DOHH2 (cell line): ENCODE measurements at regions not wholly inside any gene's neighbourhood (a gene's known extent, or its start where the extent isn't known, plus 50 kb on each side); places are given as distances from the start of the nearest gene placed in this dataset.

Experiments used
- H3F3A ChIP-seq: fragments of 200-600 bp; sonication (generic), shearing (Covaris generic); 2 replicates; pipeline ENCODE4 v1.6.0; 2016; ENCODE audit warnings: antibody characterized with exemption, mild to moderate bottlenecking; ENCODE audit not compliant: control insufficient read depth, insufficient read depth
- H3K27ac ChIP-seq: fragments of 200-600 bp; sonication (generic); 2 replicates; pipeline ENCODE4 v1.5.1; 2014; ENCODE audit warnings: low read depth, mild to moderate bottlenecking, low read length, moderate library complexity
- H3K27me3 ChIP-seq: fragments of 200-600 bp; sonication (generic); 2 replicates; pipeline ENCODE4 v1.6.1; 2014; ENCODE audit warnings: mild to moderate bottlenecking, low read length, mixed read lengths; ENCODE audit not compliant: control insufficient read depth
- H3K36me3 ChIP-seq: fragments of 200-600 bp; sonication (generic); 2 replicates; pipeline ENCODE4 v1.6.1; 2014; ENCODE audit warnings: mild to moderate bottlenecking, low read length, moderate library complexity, mixed read lengths; ENCODE audit not compliant: control insufficient read depth
- H3K4me1 ChIP-seq: fragments of 200-600 bp; sonication (generic); 2 replicates; pipeline ENCODE4 v1.6.1; 2014; ENCODE audit warnings: mild to moderate bottlenecking, low read length, mixed read lengths; ENCODE audit not compliant: control insufficient read depth
- H3K4me2 ChIP-seq: fragments of 200-600 bp; sonication (generic); 2 replicates; pipeline ENCODE4 v1.6.0; 2014; ENCODE audit warnings: mild to moderate bottlenecking, low read length, moderate library complexity
- H3K4me3 ChIP-seq: fragments of 200-600 bp; sonication (generic); 2 replicates; pipeline ENCODE4 v1.5.1; 2014; ENCODE audit warnings: mild to moderate bottlenecking, low read length, mixed read lengths
- H3K79me2 ChIP-seq: fragments of 200-600 bp; sonication (generic); 2 replicates; pipeline ENCODE4 v1.6.1; 2014; ENCODE audit warnings: mild to moderate bottlenecking, low read length, mixed read lengths; ENCODE audit not compliant: control insufficient read depth
- H3K9me2 ChIP-seq: fragments of 200-600 bp; sonication (generic); replicated peaks from 2 replicates; pipeline ENCODE4 v1.6.1; 2014; ENCODE audit warnings: mild to moderate bottlenecking, low read length, mixed read lengths; ENCODE audit not compliant: control insufficient read depth
- H3K9me3 ChIP-seq: fragments of 200-600 bp; sonication (generic); 2 replicates; pipeline ENCODE4 v1.6.1; 2014; ENCODE audit warnings: antibody characterized with exemption, low read length, mixed read lengths; ENCODE audit not compliant: control insufficient read depth, insufficient read depth
- H4K20me1 ChIP-seq: fragments of 200-600 bp; sonication (generic); 2 replicates; pipeline ENCODE4 v1.6.0; 2014; ENCODE audit warnings: low read depth, mild to moderate bottlenecking, antibody characterized with exemption, low read length, moderate library complexity; ENCODE audit not compliant: control insufficient read depth, insufficient read depth
- CTCF ChIP-seq: fragments of 200-600 bp; sonication (generic); IDR thresholded peaks from one replicate; pipeline ENCODE4 v1.5.1; 2014; ENCODE audit warnings: antibody characterized with exemption, mild to moderate bottlenecking, low read depth, low read length; ENCODE audit not compliant: poor library complexity, severe bottlenecking
- EZH2phosphoT487 ChIP-seq: fragments of 200-600 bp; sonication (generic); IDR thresholded peaks from 2 replicates; pipeline ENCODE4 v1.6.1; 2017; ENCODE audit warnings: borderline replicate concordance, mild to moderate bottlenecking, antibody characterized with exemption, low read length, moderate library complexity, mixed read lengths

DNA sequence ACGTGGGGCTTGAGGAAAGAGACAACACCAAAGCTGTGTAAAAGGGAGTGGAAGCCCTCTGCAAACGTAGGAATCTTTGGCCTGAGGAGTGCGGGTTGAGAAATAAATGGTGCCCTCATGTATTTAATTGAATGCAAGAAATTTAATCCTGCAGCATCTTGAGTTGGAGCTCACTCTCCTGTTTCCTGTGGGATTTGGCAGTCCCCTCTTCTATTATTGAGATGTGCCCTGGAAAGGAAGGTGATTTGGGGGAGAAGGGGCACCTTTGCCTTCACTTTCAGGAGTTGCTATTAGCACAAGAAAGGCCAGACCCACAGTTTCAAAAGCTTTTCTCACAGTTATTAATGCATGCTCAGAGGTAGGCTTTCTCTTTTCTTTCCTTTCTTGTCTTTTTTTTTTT lies 201.4 kb upstream of the HDDC2 start:
- TF ChIP-seq EZH2phosphoT487: no peak
- TF ChIP-seq CTCF: no peak
- Histone ChIP-seq H3K79me2 (no peaks in the 10 kb centered on the region), H3K4me2 (no peak overlapping the region), H3K27ac (no peak overlapping the region), H4K20me1 (no peaks in the 10 kb centered on the region), H3K4me1 (peaks cover 19% of the 10 kb centered on the region), H3K9me2 (no peaks in the 10 kb centered on the region), H3K36me3 (no peaks in the 10 kb centered on the region), H3K9me3 (no peaks in the 10 kb centered on the region), H3K4me3 (no peak overlapping the region), H3F3A (no peaks in the 10 kb centered on the region), H3K27me3 (no peaks in the 10 kb centered on the region)

- no peaks in the 10 kb centered on the region for H4K20me1 ChIP-seq
- no peaks in the 10 kb centered on the region for H3K27me3 ChIP-seq
- no peaks in the 10 kb centered on the region for H3K36me3 ChIP-seq
- H3K4me2 ChIP-seq: peak overlapping the region; percentile 65
- H3F3A ChIP-seq: no peaks in the 10 kb centered on the region; the same call in 1 of the 2 replicates
- no peaks in the 10 kb centered on the region for H3K9me2 ChIP-seq
- peak overlapping the region; percentile 41 for H3K4me3 ChIP-seq
- H3K9me3 ChIP-seq: no peaks in the 10 kb centered on the region
- H3K4me1 ChIP-seq: peaks cover 27% of the 10 kb centered on the region
- H3K79me2 ChIP-seq: no peaks in the 10 kb centered on the region
- TF ChIP-seq EZH2phosphoT487: no peak
- peak overlapping the region; percentile 52 for H3K27ac ChIP-seq
These were observed 206.4 kb upstream of the HDDC2 start for GRCh38 chr6:125507987-125508655.

- H3K27ac ChIP-seq: no peak overlapping the region
- no peaks in the 10 kb centered on the region for H3K9me3 ChIP-seq
- H3K4me1 ChIP-seq: peaks cover 27% of the 10 kb centered on the region
- no peaks in the 10 kb centered on the region for H3K79me2 ChIP-seq
- H3F3A ChIP-seq: no peaks in the 10 kb centered on the region; the same call in 1 of the 2 replicates
- no peak overlapping the region for H3K4me3 ChIP-seq
- no peaks in the 10 kb centered on the region for H3K27me3 ChIP-seq
- H3K36me3 ChIP-seq: no peaks in the 10 kb centered on the region
- no peak overlapping the region for H3K4me2 ChIP-seq
- TF ChIP-seq CTCF: no peak
- TF ChIP-seq EZH2phosphoT487: no peak
- no peaks in the 10 kb centered on the region for H3K9me2 ChIP-seq
- H4K20me1 ChIP-seq: no peaks in the 10 kb centered on the region
These were observed 207.0 kb upstream of the HDDC2 start for GRCh38 chr6:125508793-125509192.

GRCh38 chr6:125509477-125509876 lies 207.7 kb upstream of the HDDC2 start:
- Histone ChIP-seq H3K79me2 (no peaks in the 10 kb centered on the region), H3K4me3 (no peak overlapping the region), H3K9me3 (no peaks in the 10 kb centered on the region), H3K4me1 (peaks cover 27% of the 10 kb centered on the region), H3K27ac (no peak overlapping the region), H3K9me2 (no peaks in the 10 kb centered on the region), H3K27me3 (no peaks in the 10 kb centered on the region), H3F3A (no peaks in the 10 kb centered on the region; the same call in 1 of the 2 replicates), H3K36me3 (no peaks in the 10 kb centered on the region), H3K4me2 (no peak overlapping the region), H4K20me1 (no peaks in the 10 kb centered on the region)
- no peak for TF ChIP-seq EZH2phosphoT487
- no peak for TF ChIP-seq CTCF
